GM12864 (cell line): ENCODE measurements at regions not wholly inside any gene's neighbourhood (a gene's known extent, or its start where the extent isn't known, plus 50 kb on each side); places are given as distances from the start of the nearest gene placed in this dataset.
A peak's percentile ranks its signal among the peaks of the same experiment; 100 is the strongest.

Source experiments
- DNase-seq: peaks from one replicate; pipeline ENCODE4 v3.0.0-alpha.2; 2011; ENCODE audit warnings: low read depth
- H3K4me3 ChIP-seq: 2 replicates; pipeline ENCODE4 v1.5.1; 2011; ENCODE audit warnings: mild to moderate bottlenecking, low read depth, low read length, control low read depth
- TF ChIP-seq, protein P1 (sequence below): IDR thresholded peaks from 2 replicates; pipeline ENCODE4 v1.5.1; 2011; ENCODE audit warnings: low read depth, mild to moderate bottlenecking, moderate library complexity, low read length, control low read depth, inconsistent platforms; ENCODE audit errors: missing control alignments

DNA sequence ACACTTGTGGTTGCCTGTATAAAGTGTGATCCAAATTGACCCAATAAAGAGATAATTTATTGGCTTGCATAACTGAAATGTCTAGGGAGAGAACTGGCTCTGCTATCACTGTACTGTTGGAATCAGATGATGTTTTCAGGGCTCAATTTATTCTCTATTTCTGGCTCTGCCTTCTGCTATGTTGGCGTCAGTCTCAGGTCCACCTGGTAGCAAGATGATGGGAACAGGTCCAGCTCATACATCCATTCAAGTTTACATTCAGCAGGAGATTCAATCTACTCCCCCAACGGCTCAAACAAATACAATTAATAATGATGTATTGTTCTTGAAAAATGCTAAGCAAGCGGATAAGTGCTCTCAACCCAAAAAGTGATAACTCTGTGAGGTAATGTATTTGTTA is 297.7 kb upstream of the SYT4 start:
- DNase-seq = no peak
- TF ChIP-seq, protein P1, sequence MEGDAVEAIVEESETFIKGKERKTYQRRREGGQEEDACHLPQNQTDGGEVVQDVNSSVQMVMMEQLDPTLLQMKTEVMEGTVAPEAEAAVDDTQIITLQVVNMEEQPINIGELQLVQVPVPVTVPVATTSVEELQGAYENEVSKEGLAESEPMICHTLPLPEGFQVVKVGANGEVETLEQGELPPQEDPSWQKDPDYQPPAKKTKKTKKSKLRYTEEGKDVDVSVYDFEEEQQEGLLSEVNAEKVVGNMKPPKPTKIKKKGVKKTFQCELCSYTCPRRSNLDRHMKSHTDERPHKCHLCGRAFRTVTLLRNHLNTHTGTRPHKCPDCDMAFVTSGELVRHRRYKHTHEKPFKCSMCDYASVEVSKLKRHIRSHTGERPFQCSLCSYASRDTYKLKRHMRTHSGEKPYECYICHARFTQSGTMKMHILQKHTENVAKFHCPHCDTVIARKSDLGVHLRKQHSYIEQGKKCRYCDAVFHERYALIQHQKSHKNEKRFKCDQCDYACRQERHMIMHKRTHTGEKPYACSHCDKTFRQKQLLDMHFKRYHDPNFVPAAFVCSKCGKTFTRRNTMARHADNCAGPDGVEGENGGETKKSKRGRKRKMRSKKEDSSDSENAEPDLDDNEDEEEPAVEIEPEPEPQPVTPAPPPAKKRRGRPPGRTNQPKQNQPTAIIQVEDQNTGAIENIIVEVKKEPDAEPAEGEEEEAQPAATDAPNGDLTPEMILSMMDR = no peak
- no peak overlapping the region for H3K4me3 ChIP-seq

GRCh38 chr18:43578211-43578610 is 300.9 kb upstream of the SYT4 start:
- no peak overlapping the region for H3K4me3 ChIP-seq
- TF ChIP-seq, protein P1 = no peak
- DNase-seq = no peak

DNA sequence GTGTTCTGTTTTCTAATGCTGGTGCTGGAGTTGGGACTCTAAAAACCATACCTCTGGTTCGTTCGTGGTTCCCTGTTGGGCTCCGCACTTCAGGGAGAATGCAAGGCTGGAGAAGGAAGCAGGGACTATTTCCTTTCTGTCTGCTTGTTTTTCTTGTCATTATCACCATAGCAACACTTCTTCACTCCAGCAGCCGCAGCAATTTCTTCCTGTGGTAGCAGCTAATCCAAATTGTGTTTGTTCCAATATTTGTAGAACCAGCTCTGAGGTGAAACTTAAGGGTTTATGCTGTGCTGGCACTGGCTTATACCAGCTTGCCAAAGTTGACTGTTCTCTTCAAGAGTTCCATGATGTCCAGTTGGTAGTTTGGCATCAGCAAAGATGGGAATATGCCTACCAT is 301.4 kb upstream of the SYT4 start:
- TF ChIP-seq, protein P1 = no peak
- H3K4me3 ChIP-seq = no peak overlapping the region
- DNase-seq = no peak

DNA sequence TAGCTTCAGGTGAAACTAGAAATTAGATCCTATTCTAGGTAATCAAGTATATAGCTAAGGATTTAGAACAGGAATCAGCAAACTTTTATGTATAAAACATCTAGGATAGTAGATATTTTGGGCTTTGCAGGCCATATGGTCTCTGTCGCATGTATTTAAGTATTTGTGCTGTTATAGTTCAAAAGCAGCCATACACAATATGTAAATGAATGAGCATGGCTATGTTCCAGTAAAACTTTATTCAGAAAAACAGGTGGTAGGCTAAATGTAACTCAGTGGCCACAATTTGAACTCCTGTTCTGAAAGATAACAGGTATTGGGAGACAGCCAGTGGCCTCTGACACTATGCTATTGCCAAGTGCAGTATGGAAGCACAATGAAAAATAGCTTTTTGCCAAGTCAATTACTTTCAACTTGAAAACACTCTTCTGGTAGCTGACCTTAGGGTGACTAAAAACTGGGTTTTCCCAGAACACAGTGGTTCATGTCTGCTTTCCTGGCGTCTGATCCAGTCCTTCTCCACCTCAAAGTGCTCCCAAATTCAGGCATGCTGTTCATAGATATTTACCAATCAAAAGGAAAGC is 304.7 kb upstream of the SYT4 start:
- DNase-seq = no peak
- no peak overlapping the region for H3K4me3 ChIP-seq
- TF ChIP-seq, protein P1 = no peak

- no peak overlapping the region for H3K4me3 ChIP-seq
- DNase-seq = no peak
- TF ChIP-seq, protein P1 = peak; percentile 69
These were observed 310.4 kb upstream of the SYT4 start for GRCh38 chr18:43587538-43588153.

DNA sequence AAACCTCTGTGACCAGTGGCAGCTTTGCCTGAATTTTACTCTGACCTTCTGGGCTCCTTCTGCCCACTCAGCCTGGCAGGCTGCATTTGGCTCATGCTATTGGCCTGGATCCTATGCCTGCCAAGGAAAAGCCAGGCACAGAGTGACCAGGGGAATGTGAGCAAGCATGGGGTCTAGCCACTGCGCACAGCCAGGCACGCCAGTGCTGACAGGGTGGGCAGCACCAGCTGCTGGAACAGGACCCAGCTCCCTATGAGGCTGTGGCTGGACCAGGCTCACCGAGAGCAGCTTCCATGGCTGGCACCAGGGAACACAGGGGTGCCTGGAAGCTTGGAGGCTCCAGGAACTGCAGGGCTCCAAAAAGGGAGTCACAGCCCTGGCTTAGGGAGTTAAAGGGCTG is 311.5 kb upstream of the SYT4 start:
- DNase-seq = no peak
- no peak overlapping the region for H3K4me3 ChIP-seq
- TF ChIP-seq, protein P1 = no peak

DNA sequence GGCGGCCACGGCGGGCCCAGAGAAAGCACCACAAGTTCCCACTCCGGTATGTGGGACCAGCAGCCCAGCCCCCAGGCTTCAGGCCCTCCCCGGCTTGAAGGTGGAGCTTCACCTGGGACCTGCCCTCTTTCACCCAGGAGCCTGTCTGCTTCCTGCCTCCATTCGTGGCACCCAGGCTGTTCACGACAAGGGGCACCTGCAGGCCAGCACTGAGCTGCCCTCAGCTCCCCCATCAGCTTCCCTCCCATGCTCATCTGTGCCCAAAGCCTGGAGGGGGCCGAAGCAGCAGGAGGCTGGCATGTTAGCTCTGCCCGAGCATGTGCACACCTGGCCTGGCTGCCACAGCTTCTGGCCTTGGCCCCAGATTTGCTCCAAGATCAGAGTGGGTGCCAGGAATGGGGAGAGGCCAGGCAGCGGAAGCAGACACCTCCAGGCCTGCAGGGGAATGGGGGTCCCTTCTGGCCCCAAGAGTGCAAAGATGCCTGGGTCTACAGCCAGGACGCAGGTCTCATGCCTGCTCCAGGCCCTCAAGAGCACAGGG is 312.4 kb upstream of the SYT4 start:
- DNase-seq = no peak
- TF ChIP-seq, protein P1 = no peak
- H3K4me3 ChIP-seq = no peak overlapping the region
